WTC11 (cell line): ENCODE measurements at regions not wholly inside any gene's neighbourhood (a gene's known extent, or its start where the extent isn't known, plus 50 kb on each side); places are given as distances from the start of the nearest gene placed in this dataset.

ENCODE experiments used
- ATF2 ChIP-seq: sonication (generic); formaldehyde crosslinking; IDR thresholded peaks from 2 replicates; pipeline ENCODE4 v1.8.1; 2022; ENCODE audit warnings: low read depth, missing genetic modification reagents, borderline replicate concordance
- CTCF ChIP-seq: fragments of 200-600 bp; IDR thresholded peaks from 2 replicates; pipeline ENCODE4 v1.8.0; 2022; ENCODE audit warnings: antibody characterized with exemption
- ESRRA ChIP-seq: sonication (generic); formaldehyde crosslinking; IDR thresholded peaks from 2 replicates; pipeline ENCODE4 v1.8.1; 2022; ENCODE audit warnings: mild to moderate bottlenecking, missing genetic modification reagents, borderline replicate concordance
- FOXJ3 ChIP-seq: sonication (generic); formaldehyde crosslinking; IDR thresholded peaks from 2 replicates; pipeline ENCODE4 v1.9.0; 2021; ENCODE audit warnings: missing genetic modification reagents, mild to moderate bottlenecking, borderline replicate concordance
- NR1H2 ChIP-seq: sonication (generic); formaldehyde crosslinking; IDR thresholded peaks from 2 replicates; pipeline ENCODE4 v1.9.0; 2021; ENCODE audit warnings: mild to moderate bottlenecking, moderate library complexity, missing genetic modification reagents
- NR2C2 ChIP-seq: sonication (generic); formaldehyde crosslinking; IDR thresholded peaks from 2 replicates; pipeline ENCODE4 v1.8.0; 2022; ENCODE audit warnings: mild to moderate bottlenecking, missing genetic modification reagents
- TEAD4 ChIP-seq: sonication (generic); formaldehyde crosslinking; IDR thresholded peaks from 2 replicates; pipeline ENCODE4 v1.8.0; 2022; ENCODE audit warnings: mild to moderate bottlenecking, missing genetic modification reagents
- USF1 ChIP-seq: sonication (generic); formaldehyde crosslinking; IDR thresholded peaks from 2 replicates; pipeline ENCODE4 v1.8.0; 2022; ENCODE audit warnings: mild to moderate bottlenecking, missing genetic modification reagents

GRCh38 chr12:90250042-90250441 is 541.4 kb upstream of the ATP2B1 start:
- TF ChIP-seq FOXJ3 (CRISPR knock-in tag) (no peak), CTCF (no peak), USF1 (no peak), ATF2 (CRISPR knock-in tag) (no peak), NR2C2 (CRISPR knock-in tag) (no peak), NR1H2 (CRISPR knock-in tag) (no peak), TEAD4 (CRISPR knock-in tag) (no peak), ESRRA (no peak)
